GM18502 (cell line): ENCODE measurements at regions not wholly inside any gene's neighbourhood (a gene's known extent, or its start where the extent isn't known, plus 50 kb on each side); places are given as distances from the start of the nearest gene placed in this dataset.

Experiments used
- ATAC-seq: cut with Tn5 transposase; IDR thresholded peaks from one replicate; pipeline ENCODE4 v1.9.1; 2021; ENCODE audit warnings: mild to moderate bottlenecking; ENCODE audit not compliant: unreplicated experiment, poor library complexity

DNA sequence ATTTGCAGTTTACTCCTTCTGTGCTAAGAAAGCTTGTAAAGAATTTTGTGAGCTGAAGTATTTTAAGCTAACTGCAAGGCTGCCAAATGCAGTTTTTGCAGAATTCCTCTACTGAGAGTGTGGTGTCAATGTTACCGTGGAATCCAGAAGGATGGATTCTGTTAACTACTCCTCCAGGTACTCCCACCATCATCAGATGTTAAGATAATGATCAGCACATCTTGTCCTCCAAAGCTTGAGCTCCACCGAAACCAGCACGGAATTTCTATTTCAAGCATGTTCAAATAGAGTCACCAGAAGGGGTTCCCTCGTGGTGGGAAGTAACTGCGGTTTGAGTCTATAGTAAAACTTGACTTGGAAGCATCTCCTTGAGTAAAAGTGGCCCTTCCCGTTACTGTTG lies 64.3 kb upstream of the CDKN3 start:
- ATAC-seq: no peak

DNA sequence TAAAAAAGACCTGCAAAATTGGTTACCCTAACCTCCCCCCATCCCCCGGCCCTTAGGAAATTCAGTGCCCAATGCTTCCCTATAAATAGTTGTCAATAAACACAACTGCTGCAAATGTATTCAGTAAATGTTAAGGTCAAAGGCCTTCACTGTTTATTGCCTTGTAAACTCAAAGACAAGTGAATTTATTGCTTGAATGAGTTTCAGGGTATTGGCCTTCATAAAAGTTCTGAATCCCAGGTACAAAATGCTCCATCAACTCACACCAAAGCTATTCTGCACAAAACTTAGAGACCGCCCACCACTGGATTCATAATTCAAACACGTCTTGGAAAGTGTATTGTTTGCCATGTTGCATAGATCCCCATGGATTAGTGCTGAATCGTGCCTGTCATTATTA lies 63.3 kb upstream of the CDKN3 start:
- ATAC-seq: no peak

GRCh38 chr14:54335569-54336155 lies 61.1 kb upstream of the CDKN3 start:
- no peak for ATAC-seq

- ATAC-seq: no peak
These were observed 59.5 kb upstream of the CDKN3 start for GRCh38 chr14:54337314-54337713.

DNA sequence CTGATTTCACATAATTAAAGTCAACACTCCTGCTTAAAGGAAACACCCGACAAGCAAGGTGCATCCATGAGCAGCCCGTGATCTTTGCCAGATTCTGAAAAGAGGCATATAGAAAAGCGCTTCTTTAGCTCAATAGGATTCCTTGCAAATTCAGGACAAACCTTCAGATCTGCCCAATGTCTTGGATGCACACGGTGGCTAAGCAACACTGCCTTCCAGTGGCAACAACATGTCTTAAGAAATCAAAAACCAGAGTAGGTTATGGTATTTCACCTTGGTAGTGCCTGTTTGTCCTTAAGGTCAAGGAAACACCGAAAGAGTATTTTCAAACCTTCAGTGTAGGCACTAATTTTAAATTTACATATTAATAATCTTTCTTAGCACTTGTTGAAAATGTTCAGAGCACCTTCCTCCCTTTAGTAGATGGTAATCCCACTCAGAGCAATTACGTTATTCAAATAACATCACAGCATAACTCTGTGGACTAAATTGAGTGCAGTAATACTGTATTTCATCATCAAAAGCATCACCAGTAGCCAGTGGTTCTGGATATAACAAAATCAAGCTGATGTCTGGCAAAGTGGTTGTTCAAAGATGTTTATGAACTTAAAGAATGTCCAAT lies 58.0 kb upstream of the CDKN3 start:
- ATAC-seq: no peak

DNA sequence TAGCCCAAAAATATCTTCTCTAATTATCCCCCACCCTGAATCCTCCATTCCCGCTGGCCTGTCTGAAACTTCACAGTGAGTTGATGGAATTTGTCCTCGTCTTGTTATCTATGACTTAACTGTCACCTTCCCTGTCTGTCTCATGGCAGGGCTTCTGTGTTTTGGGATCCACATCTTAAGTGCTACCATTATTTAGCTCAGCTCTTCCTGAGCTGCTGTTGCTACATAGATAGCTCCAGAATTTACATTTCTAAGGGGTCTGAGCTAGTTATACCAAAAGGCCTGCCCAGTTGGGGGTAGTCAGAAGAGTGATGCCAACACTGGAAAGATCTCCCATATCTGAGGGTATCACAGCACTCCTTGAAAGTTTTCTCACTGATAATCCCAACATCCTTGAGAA lies 57.0 kb upstream of the CDKN3 start:
- no peak for ATAC-seq

GRCh38 chr14:54342806-54343205 lies 54.0 kb upstream of the CDKN3 start:
- no peak for ATAC-seq

- ATAC-seq: no peak
These were observed 53.3 kb upstream of the CDKN3 start for GRCh38 chr14:54343272-54344121.

DNA sequence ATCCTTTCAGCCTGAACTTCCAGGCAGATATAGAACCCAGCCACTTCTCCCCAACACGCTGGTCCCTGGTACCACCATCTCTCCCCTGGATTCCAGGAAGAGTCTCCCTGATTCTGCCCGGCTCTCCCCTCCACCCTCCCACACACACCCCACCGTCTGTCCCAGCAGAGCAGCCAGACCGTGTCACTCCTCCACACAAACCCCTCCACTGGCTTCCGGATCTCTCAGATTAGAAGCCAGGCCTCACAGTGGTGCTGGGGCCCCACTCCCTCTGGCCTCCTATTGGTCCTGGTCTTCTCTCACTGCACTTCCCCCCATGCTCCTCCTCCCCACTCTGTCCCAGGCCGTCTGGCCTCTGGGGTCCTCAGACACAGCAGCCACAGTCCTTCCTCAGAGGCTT lies 52.4 kb upstream of the CDKN3 start:
- ATAC-seq: peak; percentile 65

- ATAC-seq: no peak
These were observed 50.5 kb upstream of the CDKN3 start for GRCh38 chr14:54346257-54346656.
